ENCODE measurements at regions not wholly inside any gene's neighbourhood (a gene's known extent, or its start where the extent isn't known, plus 50 kb on each side); places are given as distances from the start of the nearest gene placed in this dataset.

GRCh38 chr13:22108979-22109378 lies 438.1 kb downstream of the FGF9 start:
- H3K4me3 ChIP-seq (ENCODE audit: control insufficient read depth in 2 of 3, extremely low read depth in 1 of 3, insufficient read depth in 2 of 3, low read depth in 1 of 3, low read length in 3 of 3): no peak overlapping the region
- no peaks in the 10 kb centered on the region for H3K4me1 ChIP-seq (ENCODE audit: control insufficient read depth, extremely low read depth, insufficient read depth, low read length)
- H3K9me3 ChIP-seq (ENCODE audit: control insufficient read depth, low read depth, low read length): peaks cover 7% of the 10 kb centered on the region
- H3K9ac ChIP-seq (ENCODE audit: control insufficient read depth, extremely low read depth, insufficient read depth, low read length): no peak overlapping the region
- no peak overlapping the region for H3K27ac ChIP-seq (ENCODE audit: control insufficient read depth, insufficient read depth, low read length)
- H3K27me3 ChIP-seq (ENCODE audit: control insufficient read depth, extremely low read depth, insufficient read depth, low read length): no peaks in the 10 kb centered on the region
- H3K79me2 ChIP-seq (ENCODE audit: control insufficient read depth, insufficient read depth, low read length): no peaks in the 10 kb centered on the region
- DNase-seq (ENCODE audit: low read depth, low spot score) (no peak), FAIRE-seq (no peak)
- H3K36me3 ChIP-seq (ENCODE audit: control insufficient read depth in 2 of 2, extremely low read depth in 1 of 2, insufficient read depth in 2 of 2, low read length in 2 of 2): no peaks in the 10 kb centered on the region
- H4K20me1 ChIP-seq (ENCODE audit: control insufficient read depth, extremely low read depth, insufficient read depth, low read length): no peaks in the 10 kb centered on the region
- no peaks in the 10 kb centered on the region for H3K9me1 ChIP-seq (ENCODE audit: control insufficient read depth, extremely low read depth, insufficient read depth, low read length)
- no peak overlapping the region for H3K4me2 ChIP-seq (ENCODE audit: control insufficient read depth, extremely low read depth, insufficient read depth, low read depth, low read length)
- TF ChIP-seq CTCF (optimal IDR thresholded peaks at IDR 0.05 in 1 of 3, IDR thresholded peaks at IDR 0.05 in 1 of 3, conservative IDR thresholded peaks at IDR 0.05 in 1 of 3; ENCODE audit: extremely low read depth in 1 of 3, insufficient read depth in 2 of 3, low read length in 3 of 3) (no peak), EZH2 (IDR thresholded peaks at IDR 0.05; ENCODE audit: low read length) (no peak)
- no peak overlapping the region for H2AFZ ChIP-seq (ENCODE audit: control insufficient read depth, low read length)
- dilution Hi-C loops (cut with MboI; ENCODE audit: extremely low pct_ligation_motif_present, low sequenced_read_pairs): no loop called here

GRCh38 chr13:22110368-22110767 lies 439.5 kb downstream of the FGF9 start:
- FAIRE-seq: no peak

More at GRCh38 chr13:22110368-22110767, 439.5 kb downstream of the FGF9 start:
- Histone ChIP-seq H4K20me1 (ENCODE audit: control insufficient read depth, extremely low read depth, insufficient read depth, low read length) (no peaks in the 10 kb centered on the region), H3K27me3 (ENCODE audit: control insufficient read depth, extremely low read depth, insufficient read depth, low read length) (no peaks in the 10 kb centered on the region), H3K4me2 (ENCODE audit: control insufficient read depth, extremely low read depth, insufficient read depth, low read depth, low read length) (no peak overlapping the region), H3K79me2 (ENCODE audit: control insufficient read depth, insufficient read depth, low read length) (no peaks in the 10 kb centered on the region), H2AFZ (ENCODE audit: control insufficient read depth, low read length) (no peak overlapping the region), H3K9me1 (ENCODE audit: control insufficient read depth, extremely low read depth, insufficient read depth, low read length) (no peaks in the 10 kb centered on the region), H3K27ac (ENCODE audit: control insufficient read depth, insufficient read depth, low read length) (no peak overlapping the region), H3K4me1 (ENCODE audit: control insufficient read depth, extremely low read depth, insufficient read depth, low read length) (no peaks in the 10 kb centered on the region), H3K9me3 (ENCODE audit: control insufficient read depth, low read depth, low read length) (peaks cover 7% of the 10 kb centered on the region), H3K4me3 (ENCODE audit: control insufficient read depth in 2 of 3, extremely low read depth in 1 of 3, insufficient read depth in 2 of 3, low read depth in 1 of 3, low read length in 3 of 3) (no peak overlapping the region), H3K9ac (ENCODE audit: control insufficient read depth, extremely low read depth, insufficient read depth, low read length) (no peak overlapping the region), H3K36me3 (ENCODE audit: control insufficient read depth in 2 of 2, extremely low read depth in 1 of 2, insufficient read depth in 2 of 2, low read length in 2 of 2) (no peaks in the 10 kb centered on the region)
- DNase-seq (ENCODE audit: low read depth, low spot score): no peak
- dilution Hi-C loops (cut with MboI; ENCODE audit: extremely low pct_ligation_motif_present, low sequenced_read_pairs): no loop called here
- TF ChIP-seq CTCF (optimal IDR thresholded peaks at IDR 0.05 in 1 of 3, IDR thresholded peaks at IDR 0.05 in 1 of 3, conservative IDR thresholded peaks at IDR 0.05 in 1 of 3; ENCODE audit: extremely low read depth in 1 of 3, insufficient read depth in 2 of 3, low read length in 3 of 3) (no peak), EZH2 (IDR thresholded peaks at IDR 0.05; ENCODE audit: low read length) (no peak)

Measured in keratinocyte (primary cell).